Left ventricle myocardium inferior (tissue), 1 donor: ENCODE measurements at regions not wholly inside any gene's neighbourhood (a gene's known extent, or its start where the extent isn't known, plus 50 kb on each side); places are given as distances from the start of the nearest gene placed in this dataset.

Source experiments
- DNase-seq: peaks from one replicate; pipeline ENCODE4 v3.0.0-alpha.2; 2020
- H3K27ac ChIP-seq: fragments of 200-600 bp; replicated peaks from 2 replicates; pipeline ENCODE4 v1.8.0; 2021
- H3K27me3 ChIP-seq: fragments of 200-600 bp; 2 replicates; pipeline ENCODE4 v1.8.0; 2021; ENCODE audit warnings: low read depth
- H3K36me3 ChIP-seq: fragments of 200-600 bp; 2 replicates; pipeline ENCODE4 v1.8.0; 2021
- H3K4me1 ChIP-seq: fragments of 200-600 bp; 2 replicates; pipeline ENCODE4 v1.8.0; 2021
- H3K4me3 ChIP-seq: fragments of 200-600 bp; 2 replicates; pipeline ENCODE4 v1.8.0; 2021; ENCODE audit warnings: mild to moderate bottlenecking, moderate library complexity
- H3K9me3 ChIP-seq: fragments of 200-600 bp; replicated peaks from 2 replicates; pipeline ENCODE4 v1.8.0; 2021
- intact Hi-C: fragments of 100-400 bp; cut with micrococcal nuclease; formaldehyde crosslinking; loops from one replicate; pipeline ENCODE4 v1.11.0; 2022
- TF ChIP-seq, protein P1 (sequence below): fragments of 200-600 bp; IDR thresholded peaks from 2 replicates; pipeline ENCODE4 v1.8.0; 2021; ENCODE audit warnings: antibody characterized with exemption, mild to moderate bottlenecking, borderline replicate concordance
- donor health status: DM: no; HTN: yes; CAD: no; lungs with severe emphysema.

DNA sequence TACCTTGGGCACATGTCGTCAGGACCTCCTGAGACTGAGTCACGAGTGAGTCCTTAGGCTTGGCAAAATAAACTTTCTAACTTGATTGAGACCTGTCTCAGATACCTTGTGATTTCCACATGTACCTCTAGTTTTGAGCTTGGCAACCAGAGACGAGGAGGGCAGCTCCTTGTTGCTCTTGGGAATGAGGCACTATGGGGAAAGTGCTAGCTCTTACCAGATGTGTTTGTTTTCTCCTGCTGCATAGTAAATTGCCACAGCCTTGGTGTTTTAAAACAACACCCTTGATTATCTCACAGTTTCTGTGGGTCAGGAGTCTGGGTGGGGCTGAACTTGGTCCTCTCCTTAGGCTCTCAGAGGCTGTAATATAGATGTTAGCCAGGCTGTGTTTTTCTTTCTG is 59.1 kb upstream of the MAML3 start:
- TF ChIP-seq, protein P1, sequence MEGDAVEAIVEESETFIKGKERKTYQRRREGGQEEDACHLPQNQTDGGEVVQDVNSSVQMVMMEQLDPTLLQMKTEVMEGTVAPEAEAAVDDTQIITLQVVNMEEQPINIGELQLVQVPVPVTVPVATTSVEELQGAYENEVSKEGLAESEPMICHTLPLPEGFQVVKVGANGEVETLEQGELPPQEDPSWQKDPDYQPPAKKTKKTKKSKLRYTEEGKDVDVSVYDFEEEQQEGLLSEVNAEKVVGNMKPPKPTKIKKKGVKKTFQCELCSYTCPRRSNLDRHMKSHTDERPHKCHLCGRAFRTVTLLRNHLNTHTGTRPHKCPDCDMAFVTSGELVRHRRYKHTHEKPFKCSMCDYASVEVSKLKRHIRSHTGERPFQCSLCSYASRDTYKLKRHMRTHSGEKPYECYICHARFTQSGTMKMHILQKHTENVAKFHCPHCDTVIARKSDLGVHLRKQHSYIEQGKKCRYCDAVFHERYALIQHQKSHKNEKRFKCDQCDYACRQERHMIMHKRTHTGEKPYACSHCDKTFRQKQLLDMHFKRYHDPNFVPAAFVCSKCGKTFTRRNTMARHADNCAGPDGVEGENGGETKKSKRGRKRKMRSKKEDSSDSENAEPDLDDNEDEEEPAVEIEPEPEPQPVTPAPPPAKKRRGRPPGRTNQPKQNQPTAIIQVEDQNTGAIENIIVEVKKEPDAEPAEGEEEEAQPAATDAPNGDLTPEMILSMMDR: no peak
- intact Hi-C loops: no loop called here

DNA sequence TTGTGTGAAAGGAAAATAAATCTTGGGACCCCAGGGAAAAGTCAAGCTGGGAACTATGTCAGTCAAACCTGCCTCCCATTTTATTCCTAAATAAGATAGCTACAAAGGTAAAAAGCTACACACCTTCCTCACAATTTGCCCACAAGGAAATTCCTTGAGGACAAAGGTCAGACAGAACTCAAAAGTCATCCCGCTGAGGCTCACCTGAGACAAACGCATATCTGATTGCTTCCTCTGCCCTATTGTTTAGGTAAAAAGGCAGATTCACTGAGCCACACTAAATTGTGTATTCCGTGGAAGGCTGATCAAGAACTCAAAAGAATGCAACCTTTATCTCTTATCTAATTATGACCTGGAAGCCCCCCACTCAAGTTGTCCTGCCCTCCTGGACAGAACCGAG is 58.7 kb upstream of the MAML3 start:
- no peaks in the 10 kb centered on the region for H3K27me3 ChIP-seq
- H3K4me3 ChIP-seq: no peak overlapping the region
- no peaks in the 10 kb centered on the region for H3K9me3 ChIP-seq
- intact Hi-C loops: no loop called here
- DNase-seq: no peak
- H3K27ac ChIP-seq: no peak overlapping the region
- TF ChIP-seq, protein P1: no peak
- H3K36me3 ChIP-seq: no peaks in the 10 kb centered on the region
- H3K4me1 ChIP-seq: no peaks in the 10 kb centered on the region

More for the DNA sequence above, 59.1 kb upstream of the MAML3 start:
- Histone ChIP-seq H3K36me3 (no peaks in the 10 kb centered on the region), H3K4me1 (no peaks in the 10 kb centered on the region), H3K9me3 (no peaks in the 10 kb centered on the region), H3K4me3 (no peak overlapping the region), H3K27ac (no peak overlapping the region), H3K27me3 (no peaks in the 10 kb centered on the region)
- DNase-seq: no peak

DNA sequence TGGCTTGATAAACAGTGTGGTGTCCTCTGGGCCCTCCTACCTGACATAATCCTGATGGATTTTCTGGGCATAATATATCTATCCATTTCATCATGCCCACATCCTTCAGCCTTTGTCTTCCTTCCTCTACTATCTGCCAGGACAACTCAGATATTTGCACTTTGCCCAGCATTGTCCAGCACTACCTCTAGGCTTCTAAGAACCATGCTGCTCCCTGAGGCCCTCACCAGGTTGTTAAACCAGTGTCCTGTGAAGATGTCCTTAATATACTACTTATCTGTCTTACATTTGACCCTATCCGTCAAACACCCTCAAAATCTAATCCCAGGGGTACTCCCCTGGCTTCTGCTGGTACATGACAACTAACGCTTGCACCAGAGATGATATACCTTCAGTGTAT is 58.2 kb upstream of the MAML3 start:
- DNase-seq: no peak
- H3K27ac ChIP-seq: no peak overlapping the region
- TF ChIP-seq, protein P1: no peak
- no peak overlapping the region for H3K4me3 ChIP-seq
- no peaks in the 10 kb centered on the region for H3K36me3 ChIP-seq
- no peaks in the 10 kb centered on the region for H3K9me3 ChIP-seq
- intact Hi-C loops: no loop called here
- H3K27me3 ChIP-seq: no peaks in the 10 kb centered on the region
- no peaks in the 10 kb centered on the region for H3K4me1 ChIP-seq

DNA sequence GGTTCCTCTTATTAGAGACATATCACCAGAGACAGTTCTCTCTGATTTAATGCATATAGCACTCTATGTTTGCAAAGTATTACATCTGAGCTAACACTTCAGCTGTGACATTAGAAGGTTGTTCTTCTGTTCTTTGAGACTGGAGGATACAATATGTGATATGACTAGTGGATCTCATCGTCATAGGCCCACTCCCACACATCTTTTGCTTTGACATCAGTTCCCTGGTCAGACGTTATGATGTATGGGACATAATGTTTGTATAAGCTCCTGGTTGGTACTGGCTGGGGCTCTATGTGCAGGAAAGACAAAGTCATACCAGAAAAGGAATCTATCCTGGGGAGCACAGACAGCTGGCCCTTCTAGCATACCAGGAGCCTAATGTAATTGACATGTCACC is 57.7 kb upstream of the MAML3 start:
- TF ChIP-seq, protein P1: no peak
- H3K4me3 ChIP-seq: no peak overlapping the region
- intact Hi-C loops: no loop called here
- no peak for DNase-seq
- no peak overlapping the region for H3K27ac ChIP-seq
- H3K36me3 ChIP-seq: no peaks in the 10 kb centered on the region
- H3K4me1 ChIP-seq: no peaks in the 10 kb centered on the region
- H3K9me3 ChIP-seq: no peaks in the 10 kb centered on the region
- no peaks in the 10 kb centered on the region for H3K27me3 ChIP-seq

DNA sequence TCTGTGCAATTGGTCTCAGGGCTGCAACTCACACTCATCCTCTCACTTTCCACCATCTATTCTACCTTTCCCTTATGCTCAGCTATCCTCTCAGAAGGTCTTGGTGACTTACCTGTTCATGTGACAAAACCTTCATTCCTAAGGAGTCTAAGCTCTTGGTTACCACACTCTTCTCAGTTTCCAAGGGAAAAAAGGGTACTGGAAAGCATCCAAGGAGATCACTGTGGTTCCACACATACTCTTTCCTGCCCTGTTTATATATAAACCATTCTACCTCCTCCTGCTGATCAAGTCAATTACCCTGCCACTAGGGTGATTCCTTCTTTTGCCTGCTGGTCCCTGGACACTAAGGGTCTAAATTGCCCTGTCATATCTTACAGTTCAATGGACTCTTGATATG is 57.2 kb upstream of the MAML3 start:
- DNase-seq: no peak
- Histone ChIP-seq H3K36me3 (no peaks in the 10 kb centered on the region), H3K27me3 (no peaks in the 10 kb centered on the region), H3K9me3 (no peaks in the 10 kb centered on the region), H3K4me1 (no peaks in the 10 kb centered on the region), H3K27ac (no peak overlapping the region), H3K4me3 (no peak overlapping the region)
- TF ChIP-seq, protein P1: no peak
- intact Hi-C loops: no loop called here

DNA sequence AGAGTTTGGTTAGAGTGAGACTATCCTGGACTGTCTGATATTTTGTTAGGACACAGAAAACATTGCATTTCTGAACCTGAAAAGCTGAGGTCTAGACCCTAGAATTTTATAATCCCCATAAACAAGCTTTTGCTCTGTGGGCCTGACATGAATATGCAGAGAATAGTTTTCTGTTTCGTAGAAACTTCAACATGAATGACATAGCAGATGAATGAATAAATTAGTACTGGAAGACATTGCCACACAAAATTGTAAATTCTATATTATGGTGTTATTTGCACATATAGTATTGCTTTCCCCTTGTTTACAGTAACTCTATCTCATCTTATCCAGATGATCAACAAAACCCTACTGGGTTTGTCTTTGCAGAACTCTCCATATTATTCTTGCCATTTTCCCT is 54.9 kb upstream of the MAML3 start:
- H3K4me3 ChIP-seq: no peak overlapping the region
- H3K36me3 ChIP-seq: no peaks in the 10 kb centered on the region
- H3K27ac ChIP-seq: no peak overlapping the region
- no peaks in the 10 kb centered on the region for H3K4me1 ChIP-seq
- no peak for DNase-seq
- H3K27me3 ChIP-seq: no peaks in the 10 kb centered on the region
- no peaks in the 10 kb centered on the region for H3K9me3 ChIP-seq
- intact Hi-C loops: no loop called here
- TF ChIP-seq, protein P1: no peak
